NCI-H446 treated with DMSO at 0.1 percent for 48 hours (cell line): ENCODE measurements at regions not wholly inside any gene's neighbourhood (a gene's known extent, or its start where the extent isn't known, plus 50 kb on each side); places are given as distances from the start of the nearest gene placed in this dataset.
"Not testable (repeated sequence)": the region's sequence is repeated elsewhere in the genome, so short reads cannot be mapped to it uniquely, and the experiment has no call there.

Experiments
- DNase-seq: peaks from one replicate; lab custom pipeline; 2025; lab: John Stamatoyannopoulos, UW

DNA sequence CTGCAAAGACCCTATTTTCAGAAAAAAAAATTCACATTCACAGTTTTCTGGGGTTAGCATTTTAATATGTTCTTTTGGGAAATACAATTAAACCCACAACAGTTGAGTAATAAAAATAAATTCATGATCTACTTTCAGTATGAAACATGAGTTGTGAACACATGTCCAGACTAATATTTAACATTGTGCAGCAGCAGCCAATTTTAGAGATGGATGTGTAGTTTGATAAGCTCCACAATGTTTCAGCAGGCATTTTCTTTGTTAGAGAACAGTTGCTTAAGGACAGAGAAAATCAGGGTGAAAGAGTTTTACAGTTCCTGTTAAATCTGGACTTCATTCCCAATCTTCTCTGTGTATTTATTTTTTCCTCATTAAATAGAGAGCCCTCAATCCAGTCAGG lies 519.5 kb downstream of the PIK3C3 start:
- DNase-seq = no peak

DNA sequence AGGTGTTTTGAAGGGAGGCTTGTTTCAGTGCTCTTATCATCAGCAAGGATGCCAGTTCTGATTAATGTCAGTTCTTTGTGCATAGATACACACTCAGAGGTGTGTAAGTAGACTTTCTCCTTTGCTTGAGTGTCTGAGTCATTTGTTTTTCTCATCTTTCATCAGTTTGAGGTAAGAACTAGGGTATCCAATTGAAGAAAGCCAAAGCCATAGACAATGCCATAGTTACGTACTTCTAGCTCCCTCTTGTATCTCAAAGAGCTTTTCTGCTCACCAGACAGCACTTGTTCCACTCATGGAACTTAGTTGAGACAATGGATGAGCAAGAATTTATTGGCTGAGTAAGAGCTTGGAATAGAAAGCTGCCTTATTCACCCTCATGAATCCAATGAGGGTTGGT lies 520.1 kb downstream of the PIK3C3 start:
- no peak for DNase-seq

DNA sequence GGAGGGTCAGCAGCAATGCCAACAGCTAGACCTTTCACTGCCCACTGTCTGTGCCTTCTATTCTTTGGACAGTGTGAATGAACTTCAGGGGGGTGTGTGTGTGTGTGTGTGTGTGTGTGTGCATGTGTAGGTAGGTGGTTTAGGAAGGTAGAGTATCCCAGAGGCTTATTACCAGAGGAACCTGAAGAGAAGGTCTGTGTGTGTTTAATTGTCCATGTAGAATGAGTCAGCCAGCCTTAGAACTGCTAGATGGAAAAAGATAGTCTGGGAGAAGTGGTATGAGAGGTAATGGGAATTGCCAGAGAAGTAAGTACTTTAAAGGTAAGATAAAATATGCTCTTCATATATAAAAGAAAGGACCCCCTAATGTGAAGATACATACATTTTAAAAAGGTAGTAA lies 522.2 kb downstream of the PIK3C3 start:
- DNase-seq = no peak

DNA sequence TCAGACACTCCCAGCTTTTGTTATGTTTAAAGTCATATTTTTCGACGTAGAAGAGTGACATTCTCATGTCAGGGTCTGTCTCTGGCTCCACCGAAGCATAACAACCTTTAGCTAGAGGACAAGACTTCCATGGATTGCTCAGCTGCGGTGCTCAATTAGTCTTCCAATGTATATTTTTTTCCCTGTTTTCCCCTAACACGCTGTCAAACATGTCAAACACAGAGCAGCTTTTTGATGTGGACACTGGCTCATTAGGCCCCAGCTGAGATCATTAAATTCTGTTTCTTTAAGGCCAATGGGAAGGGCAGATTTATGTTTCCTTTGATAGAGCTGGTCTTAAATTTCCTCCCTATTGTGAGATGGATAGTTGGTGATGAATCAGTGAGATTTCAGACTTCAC lies 525.4 kb downstream of the PIK3C3 start:
- DNase-seq = no peak

DNA sequence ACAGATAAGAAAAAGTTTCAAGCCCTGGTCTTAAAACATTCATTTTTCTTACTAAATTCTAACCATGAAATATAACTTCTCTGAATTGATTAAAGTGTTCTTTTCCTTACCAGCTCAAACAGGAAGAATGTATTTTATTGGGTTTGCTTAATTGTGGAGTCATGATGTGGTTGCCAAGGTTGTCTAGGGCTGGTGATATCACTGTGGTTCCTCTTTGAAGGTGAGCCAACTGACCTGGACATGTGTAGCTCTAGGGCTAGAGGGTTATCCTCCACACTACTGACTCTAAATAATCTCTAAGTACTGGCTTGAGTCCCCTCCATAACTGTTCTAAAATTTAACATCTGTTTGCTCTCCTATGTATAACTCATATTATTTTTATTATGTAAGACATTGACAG lies 529.6 kb downstream of the PIK3C3 start:
- DNase-seq = no peak

DNA sequence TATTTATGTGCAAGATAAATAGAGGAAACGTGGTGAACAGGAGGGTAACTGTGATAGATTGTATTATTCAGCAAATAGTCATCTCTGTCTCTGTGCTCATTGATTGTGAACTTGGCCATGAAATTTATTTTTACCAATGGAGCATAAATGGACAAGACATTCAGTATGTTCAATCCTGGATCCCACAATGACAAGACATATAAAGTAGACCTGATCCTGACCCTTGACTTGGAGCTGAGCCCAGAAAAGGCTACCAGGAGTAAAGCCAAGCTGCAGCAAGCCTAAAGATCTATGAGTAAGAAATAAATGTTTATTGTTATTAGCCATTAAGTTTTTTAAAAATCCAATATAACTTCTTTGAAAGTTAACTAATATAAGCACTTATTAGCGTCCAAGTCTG lies 531.2 kb downstream of the PIK3C3 start:
- DNase-seq = no peak

DNA sequence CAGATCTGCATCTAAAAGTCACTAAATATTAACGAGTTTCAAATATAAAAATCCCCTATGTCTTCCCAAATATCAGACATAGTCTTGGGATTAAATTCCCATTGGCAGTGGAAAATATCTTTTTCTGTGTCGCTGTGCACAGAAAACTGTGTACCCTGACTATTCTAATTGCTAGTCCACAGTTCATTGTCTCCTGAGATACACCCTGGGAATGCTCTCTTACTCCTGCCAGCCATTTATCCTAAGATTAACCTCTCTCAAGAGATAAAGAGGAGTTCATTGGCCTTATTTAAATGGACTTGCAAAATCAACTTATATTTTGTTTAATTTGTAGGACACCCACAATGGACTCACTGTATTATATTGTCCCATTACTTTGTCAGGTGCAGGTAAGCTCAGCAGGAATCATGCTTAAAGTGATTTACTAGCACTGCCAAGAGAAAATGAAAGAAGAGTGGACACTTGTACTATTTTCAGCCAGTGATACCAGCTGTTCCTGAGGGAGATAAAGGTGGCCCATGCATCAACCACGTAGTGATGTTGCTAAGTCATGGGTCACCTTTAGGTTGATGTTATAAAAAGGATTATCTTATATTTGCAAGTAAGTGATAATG lies 553.8 kb downstream of the PIK3C3 start:
- DNase-seq = no peak

DNA sequence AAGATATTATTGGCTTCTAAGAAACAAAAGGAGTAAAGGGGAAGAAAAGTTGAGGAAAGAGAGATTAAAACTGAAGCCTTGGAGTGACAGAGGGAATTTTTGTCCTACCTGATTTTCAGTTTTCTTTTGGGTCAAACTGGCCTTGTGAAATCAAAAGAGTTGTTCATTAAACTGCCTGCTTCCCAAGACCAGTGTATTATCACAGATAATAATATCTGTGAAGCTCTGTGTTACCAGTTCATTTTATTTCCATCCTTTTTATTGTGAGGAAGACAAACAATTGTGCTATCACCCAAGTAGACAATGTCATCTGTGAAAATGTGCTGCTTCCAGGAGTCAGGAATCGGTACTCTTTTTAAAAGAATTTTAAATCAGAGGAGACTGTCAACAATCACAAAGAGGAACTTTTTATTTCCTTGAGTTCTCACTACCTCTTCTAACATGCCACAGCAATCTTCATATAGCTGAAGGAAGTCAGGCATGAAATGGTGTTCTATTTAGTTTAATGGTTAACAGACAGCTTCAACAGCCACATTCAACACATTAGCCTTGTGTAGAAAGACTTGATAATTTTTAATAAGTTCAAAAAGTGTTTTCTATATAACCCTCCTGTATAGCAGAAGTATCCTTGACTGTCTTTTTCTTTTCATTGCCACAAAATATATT lies 554.8 kb downstream of the PIK3C3 start:
- DNase-seq = no peak

DNA sequence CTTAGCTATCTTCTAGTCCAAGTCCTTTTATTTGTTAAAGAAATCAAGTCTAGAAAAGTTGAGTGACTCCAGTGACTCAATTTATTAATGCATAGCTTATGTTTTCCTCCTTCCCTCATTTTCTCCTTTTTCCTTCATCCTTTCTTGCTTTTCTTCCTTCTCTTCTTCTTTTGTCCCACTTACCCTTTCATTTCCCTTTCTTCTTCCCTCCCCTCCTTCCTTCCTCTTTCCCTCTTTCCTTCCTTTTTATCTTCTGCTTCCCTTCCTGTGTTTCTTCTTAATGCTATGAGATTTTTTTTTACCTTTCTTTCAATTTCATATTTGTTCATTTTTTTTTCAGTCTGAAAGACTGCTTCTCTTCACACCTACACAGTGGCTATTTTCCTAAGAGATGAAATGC lies 555.5 kb downstream of the PIK3C3 start:
- DNase-seq = no peak

DNA sequence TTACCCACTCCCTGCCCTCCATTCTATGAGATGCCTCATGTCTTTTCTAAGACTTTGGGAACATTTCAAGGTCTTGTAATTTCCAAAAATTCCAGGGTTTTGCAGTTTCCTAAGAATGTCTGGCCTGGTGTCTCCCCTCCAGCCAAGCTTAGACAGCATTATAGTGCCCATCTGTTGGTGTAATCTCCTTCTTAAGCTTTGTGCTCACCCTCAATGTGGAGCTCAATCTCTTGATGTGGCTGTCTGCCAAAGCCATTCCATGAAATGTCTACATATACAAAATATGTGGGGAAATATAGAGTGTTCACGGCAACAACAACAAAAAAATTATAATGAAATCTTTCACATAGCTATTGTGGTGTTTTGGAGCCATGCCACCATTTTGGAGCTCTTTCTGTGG lies 558.4 kb downstream of the PIK3C3 start:
- peak; percentile 45 for DNase-seq

DNA sequence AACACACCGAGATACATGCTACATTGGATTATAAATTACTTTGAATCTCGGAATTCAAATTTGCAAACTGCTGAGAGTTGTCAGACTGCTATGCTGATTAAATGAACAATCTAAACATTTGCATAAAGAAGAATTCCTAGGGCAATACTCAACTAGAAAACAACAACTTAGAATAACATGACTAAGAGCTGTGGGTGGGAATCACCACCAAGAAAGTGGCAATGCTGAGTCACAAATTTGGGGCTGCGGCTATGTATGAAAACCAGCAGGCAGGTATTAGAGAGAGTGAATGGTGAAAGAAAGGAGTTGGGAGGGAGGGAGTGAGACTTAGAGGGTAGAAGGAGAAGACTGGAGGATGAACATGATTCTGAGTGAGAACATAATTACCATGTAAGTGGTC lies 559.5 kb downstream of the PIK3C3 start:
- DNase-seq = no peak

DNA sequence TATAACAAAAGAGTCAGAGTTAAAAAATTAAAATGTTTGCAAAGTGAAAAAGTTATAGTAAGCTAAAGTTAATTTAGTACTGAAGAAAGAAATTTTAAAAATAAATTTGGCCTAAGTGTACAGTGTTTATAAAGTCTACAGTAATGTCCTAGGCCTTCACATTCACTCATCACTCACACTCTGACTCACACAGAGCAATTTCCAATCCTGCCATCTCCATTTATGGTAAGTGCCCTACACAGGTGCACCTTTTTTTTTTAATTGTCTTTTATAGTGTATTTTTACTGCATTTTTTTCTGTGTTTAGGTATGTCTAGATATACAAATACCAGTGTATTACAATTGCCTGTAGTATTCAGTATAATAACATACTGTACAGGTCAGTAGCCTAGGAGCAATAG lies 562.9 kb downstream of the PIK3C3 start:
- DNase-seq = no peak

DNA sequence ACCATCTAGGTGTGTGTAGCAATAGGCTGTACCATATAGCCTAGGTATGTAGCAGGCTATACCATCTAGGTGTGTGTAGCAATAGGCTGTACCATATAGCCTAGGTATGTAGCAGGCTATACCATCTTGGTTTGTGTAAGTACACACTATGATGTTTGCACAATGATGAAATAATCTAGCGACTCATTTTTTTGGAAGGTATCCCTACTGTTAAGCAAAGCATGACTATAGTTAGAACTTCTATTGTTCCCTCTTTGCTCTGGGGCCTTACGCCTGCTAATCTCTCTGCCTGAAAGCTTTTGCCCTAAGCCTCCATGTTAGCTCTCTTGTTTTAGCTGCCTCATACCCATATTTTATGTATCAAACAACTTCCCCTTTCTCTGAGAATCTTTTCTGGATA lies 563.3 kb downstream of the PIK3C3 start:
- not testable (repeated sequence) for DNase-seq

DNA sequence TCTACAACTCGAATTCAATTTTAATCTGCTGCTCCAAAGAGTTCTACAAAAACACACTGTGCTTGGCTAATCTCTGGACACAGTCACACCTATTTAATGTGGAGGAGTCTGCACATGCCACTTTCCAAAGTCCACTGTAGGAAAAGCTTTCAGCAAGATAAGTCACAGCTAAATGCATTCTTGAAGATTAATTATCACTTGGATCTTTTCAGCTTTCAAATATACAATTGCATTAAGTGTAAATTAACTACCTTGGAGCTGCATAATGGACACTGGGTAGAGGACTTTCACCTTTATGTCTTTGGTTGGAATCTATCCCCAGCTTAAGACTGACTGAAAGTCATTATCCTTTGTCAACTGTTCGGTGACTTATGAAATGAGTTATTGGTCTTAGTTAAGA lies 565.1 kb downstream of the PIK3C3 start:
- DNase-seq = no peak

DNA sequence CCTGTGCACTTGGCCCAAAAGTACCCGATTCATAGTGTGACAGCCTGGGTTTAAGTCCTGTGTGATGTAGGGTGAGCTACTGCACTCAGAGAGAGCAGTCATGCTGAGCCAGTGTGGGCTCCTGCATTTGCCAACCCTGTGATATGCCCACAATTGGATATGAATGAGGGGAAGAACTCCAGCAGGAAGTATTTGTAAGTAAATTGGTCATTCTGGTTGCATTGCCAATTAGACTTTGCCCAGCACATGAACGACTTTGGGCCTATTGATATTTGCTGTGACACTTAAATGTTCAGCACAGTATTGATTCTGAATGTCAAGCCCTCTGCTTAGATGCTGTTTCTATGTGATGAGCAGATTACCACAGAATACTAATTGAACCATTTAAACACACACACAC lies 570.9 kb downstream of the PIK3C3 start:
- no peak for DNase-seq

DNA sequence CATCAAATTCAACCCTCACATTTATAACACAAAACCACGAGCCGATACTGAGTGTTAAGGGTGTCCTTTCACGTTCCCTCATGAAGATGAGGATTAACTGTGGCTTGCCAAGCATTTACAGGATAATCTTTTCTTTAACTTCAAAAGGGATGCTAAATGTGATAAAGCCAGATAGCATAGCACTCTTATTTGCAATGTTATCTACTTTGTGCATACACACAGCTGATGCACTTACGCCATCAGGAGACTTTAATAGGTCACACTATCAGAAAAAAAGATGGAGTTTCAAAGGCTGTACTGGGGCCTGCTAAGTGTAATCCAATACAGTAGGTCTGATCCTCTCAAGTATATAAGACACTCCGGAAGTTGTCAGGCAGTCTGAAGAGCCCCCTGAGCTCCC lies 572.7 kb downstream of the PIK3C3 start:
- DNase-seq = no peak

DNA sequence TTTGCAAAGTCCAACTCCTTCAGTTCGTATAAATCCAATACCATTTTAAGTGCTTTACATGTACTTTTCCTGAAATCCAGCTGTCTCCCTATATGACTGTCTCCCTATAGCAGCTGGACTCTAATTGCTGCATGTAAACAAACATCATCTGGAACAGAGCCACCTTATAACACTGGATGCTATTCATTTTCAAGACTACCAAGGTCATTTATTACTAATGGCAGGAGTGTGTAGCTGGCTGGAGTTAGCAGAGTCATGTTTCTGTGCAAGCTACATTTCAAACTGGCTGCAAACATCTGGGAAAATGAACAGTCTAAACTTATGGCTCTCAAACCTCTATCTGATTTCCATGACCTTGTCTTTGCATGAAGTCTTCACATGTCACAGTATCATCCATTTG lies 575.2 kb downstream of the PIK3C3 start:
- DNase-seq = no peak

DNA sequence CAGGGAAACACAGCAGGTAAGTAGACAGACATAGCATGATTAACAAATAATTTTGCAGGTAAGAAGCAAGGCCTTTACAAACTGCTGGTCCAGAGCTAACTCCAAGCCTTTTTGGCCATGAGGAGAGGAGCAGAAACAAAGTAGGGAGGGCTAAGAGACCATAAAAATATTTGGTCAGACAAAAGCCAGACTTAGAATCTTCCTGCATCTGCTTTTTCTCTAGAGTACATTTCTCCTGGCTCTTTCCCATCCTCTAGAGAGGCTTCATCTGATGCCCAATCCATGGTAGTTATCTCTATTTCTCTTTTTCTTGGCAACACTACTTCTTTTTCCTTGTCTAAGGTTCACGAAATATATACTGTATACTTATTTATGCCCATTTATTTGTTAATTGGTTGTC lies 577.1 kb downstream of the PIK3C3 start:
- no peak for DNase-seq

DNA sequence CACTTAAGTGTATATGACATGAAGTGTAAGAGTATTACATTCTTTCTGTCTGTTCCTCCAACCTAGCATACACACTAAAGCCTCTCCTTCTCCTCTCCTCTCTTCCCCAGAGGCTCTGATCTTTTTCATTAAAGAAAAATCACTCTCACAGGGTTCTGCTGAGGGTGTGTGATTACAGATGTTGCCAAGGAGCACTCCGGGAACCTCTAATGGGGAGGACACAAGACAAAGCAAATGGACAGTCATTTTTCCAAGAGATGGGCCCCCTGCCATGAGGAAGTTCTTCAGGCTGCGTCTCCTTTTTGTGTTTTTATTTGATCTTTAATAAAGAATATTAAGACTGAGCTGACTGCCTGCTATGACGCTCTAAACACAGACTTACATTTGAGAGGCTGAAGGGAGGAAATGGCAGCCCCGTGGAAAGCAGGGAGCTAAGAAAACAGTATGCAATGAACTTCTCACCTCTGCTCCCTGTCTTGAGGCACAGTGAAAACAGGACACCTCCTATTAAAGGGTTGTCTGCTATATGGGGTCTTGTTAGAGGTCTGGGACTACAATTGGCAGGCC lies 578.1 kb downstream of the PIK3C3 start:
- no peak for DNase-seq

DNA sequence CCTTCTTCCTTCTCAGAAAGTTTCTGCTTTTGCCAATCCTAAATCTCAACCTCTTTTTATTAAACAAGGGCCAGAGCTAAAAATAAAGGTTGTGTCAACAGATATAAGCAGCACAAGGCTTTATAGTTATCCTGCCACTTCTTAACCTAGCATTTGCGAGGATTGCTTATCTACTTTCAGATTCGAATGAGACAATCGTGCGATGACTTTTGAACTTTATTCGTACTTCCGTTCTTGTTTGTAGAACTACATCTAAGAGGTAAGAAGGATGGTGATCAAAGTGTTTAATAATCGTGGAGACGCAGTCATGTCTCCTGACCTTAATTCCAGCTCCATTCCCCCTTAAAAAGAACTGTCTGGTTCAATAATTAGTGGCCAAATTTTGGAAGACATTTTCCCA lies 578.6 kb downstream of the PIK3C3 start:
- no peak for DNase-seq

DNA sequence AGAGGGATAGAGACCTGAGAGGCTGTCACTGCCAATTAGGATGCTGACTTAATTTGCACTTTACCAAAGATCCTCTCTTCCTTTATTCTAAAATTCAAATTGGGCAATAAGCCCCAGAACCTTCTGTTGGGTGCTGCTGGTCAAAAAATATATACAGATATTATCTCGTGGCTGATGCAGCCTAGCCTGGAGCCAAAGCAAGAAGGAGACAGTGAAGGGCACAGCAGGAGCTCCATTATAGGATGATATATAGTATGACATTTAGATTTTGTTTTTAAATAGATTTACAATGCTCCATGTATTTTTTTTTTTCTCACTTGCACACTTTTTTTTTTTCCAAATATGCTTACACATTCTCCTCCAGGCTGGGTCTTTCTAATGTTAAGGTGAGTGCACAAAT lies 579.3 kb downstream of the PIK3C3 start:
- peak; percentile 25 for DNase-seq

DNA sequence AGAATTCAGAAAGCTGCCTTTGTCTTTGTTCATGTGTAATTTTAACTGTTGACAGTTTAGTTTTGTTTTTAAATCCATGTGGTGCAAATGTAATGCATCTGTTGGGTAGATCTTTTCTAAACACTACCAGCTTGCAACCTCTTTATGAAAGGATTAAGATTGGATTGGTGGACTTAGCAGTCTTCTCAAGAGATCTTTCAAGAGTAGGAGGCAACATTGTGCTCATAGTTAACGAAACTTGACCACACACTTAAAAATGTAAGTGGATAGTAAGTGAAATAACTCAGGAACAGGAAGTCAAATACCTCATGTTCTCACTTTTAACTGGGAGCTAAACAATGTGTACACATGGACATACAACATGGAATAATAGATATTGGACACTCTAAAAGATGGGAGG lies 579.0 kb downstream of the RIT2 start:
- no peak for DNase-seq

DNA sequence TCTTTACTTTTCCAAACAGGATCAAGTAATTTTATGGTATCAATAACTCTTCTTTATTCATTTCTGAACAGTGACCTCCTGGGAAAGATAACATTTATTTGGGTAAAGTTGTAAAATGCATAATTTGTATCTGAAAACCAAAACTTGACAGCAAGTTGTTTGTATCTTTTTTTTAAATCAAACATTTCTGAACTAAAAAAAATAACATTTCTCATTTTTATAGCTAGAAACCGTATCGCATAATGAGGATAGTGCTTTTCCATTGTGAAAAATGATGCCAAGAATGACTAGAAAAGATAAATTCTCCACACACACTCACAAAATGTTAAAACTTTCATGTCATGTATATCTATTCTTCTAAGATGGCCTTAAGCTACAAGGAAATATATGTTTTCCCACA lies 578.2 kb downstream of the RIT2 start:
- DNase-seq = no peak

DNA sequence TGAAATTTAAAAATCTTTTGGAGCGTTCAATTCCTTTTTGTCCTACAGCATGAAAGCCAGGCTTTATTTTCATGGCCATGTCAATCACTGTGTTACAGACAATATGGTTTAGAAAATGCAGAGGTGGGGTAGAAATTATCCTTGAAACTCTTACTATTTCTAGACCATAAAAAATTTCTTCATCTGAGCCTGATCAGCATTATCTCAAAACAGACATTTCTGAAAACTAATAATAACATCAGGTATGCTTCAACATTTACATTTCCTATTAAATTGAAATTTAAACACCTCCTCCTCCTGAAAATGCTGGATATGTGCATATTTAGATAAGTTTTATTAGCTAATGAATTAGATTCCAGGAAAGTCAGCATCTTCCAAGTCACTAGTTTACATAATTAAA lies 570.6 kb downstream of the RIT2 start:
- no peak for DNase-seq
